B cell (primary cell): ENCODE measurements at regions not wholly inside any gene's neighbourhood (a gene's known extent, or its start where the extent isn't known, plus 50 kb on each side); places are given as distances from the start of the nearest gene placed in this dataset.

Experiments used
- ATAC-seq: fragments of 200-7000 bp; cut with Tn5 transposase; one replicate; pipeline ENCODE4 v1.10.0; 2021; ENCODE audit warnings: low read depth, mild to moderate bottlenecking, moderate number of reproducible peaks, moderate library complexity
- CTCF ChIA-PET: fragments of 350-600 bp; sonication (Branson Sonifier 250); formaldehyde crosslinking; loops from one replicate; lab custom pipeline; 2021; ENCODE audit warnings: antibody characterized with exemption, inconsistent platforms; lab: Charles Lee
- POLR2A ChIA-PET: fragments of 350-600 bp; sonication (Branson Sonifier 250); formaldehyde crosslinking; loops from one replicate; lab custom pipeline; 2021; ENCODE audit warnings: antibody characterized with exemption; lab: Charles Lee
- DNase-seq: peaks from one replicate; pipeline ENCODE4 v3.0.0; 2013
- H2AFZ ChIP-seq: 2 replicates; pipeline ENCODE4 v1.6.1; 2012; ENCODE audit warnings: mild to moderate bottlenecking, low read depth, low read length; ENCODE audit not compliant: insufficient read depth, poor library complexity, severe bottlenecking
- H3K27ac ChIP-seq, 2 donors: 1 replicate in 1 of 2; 2 replicates in 1 of 2; pipeline ENCODE4 v1.5.1; 2012 to 2013; ENCODE audit warnings: low read length in 2 of 2, mild to moderate bottlenecking in 2 of 2, moderate library complexity in 1 of 2
- H3K27me3 ChIP-seq, 4 experiments: fragments of 200-600 bp in 1 of 4; sonication (generic) in 1 of 4; replicated peaks in 1 of 4; 1 replicate in 2 of 4; 2 replicates in 2 of 4; pipeline versions ENCODE4 v1.6.1 to v1.7.0; 2013 to 2016; ENCODE audit warnings: low read length in 3 of 4, mild to moderate bottlenecking in 2 of 4, mixed read lengths in 1 of 4, moderate library complexity in 1 of 4; ENCODE audit not compliant: insufficient read depth in 4 of 4, control insufficient read depth in 3 of 4; ENCODE audit errors: control extremely low read depth in 1 of 4
- H3K36me3 ChIP-seq, 2 experiments: replicated peaks in 1 of 2; 1 replicate in 1 of 2; 2 replicates in 1 of 2; pipeline versions ENCODE4 v1.6.1 to v1.7.1; 2013; ENCODE audit warnings: low read length in 1 of 2; ENCODE audit not compliant: insufficient read depth in 2 of 2, control insufficient read depth in 1 of 2; ENCODE audit errors: control extremely low read depth in 1 of 2, extremely low read depth in 1 of 2
- H3K4me1 ChIP-seq, 2 donors: fragments of 200-600 bp in 1 of 2; sonication (generic) in 1 of 2; 1 replicate in 1 of 2; 2 replicates in 1 of 2; pipeline versions ENCODE4 v1.5.1 to v1.6.1; 2013 to 2017; ENCODE audit warnings: low read length in 2 of 2; ENCODE audit not compliant: control insufficient read depth in 2 of 2, insufficient read depth in 2 of 2
- H3K4me2 ChIP-seq: replicated peaks from 2 replicates; pipeline ENCODE3; 2012; ENCODE audit warnings: mild to moderate bottlenecking, low read depth, low read length; ENCODE audit not compliant: poor library complexity, severe bottlenecking
- H3K4me3 ChIP-seq, 5 experiments: fragments of 200-600 bp in 1 of 5; sonication (generic) in 1 of 5; 1 replicate in 3 of 5; 2 replicates in 2 of 5; pipeline versions ENCODE4 v1.5.1 to v1.7.0; 2011 to 2016; ENCODE audit warnings: low read length in 4 of 5, mild to moderate bottlenecking in 4 of 5, low read depth in 2 of 5, control low read depth in 1 of 5, moderate library complexity in 1 of 5; ENCODE audit not compliant: insufficient read depth in 1 of 5; ENCODE audit errors: control extremely low read depth in 1 of 5, extremely low read depth in 1 of 5
- H3K79me2 ChIP-seq: fragments of 200-600 bp; sonication (generic); one replicate; pipeline ENCODE4 v1.6.0; 2016; ENCODE audit warnings: low read length; ENCODE audit not compliant: control insufficient read depth, insufficient read depth
- H3K9ac ChIP-seq: fragments of 200-600 bp; sonication (generic); 2 replicates; pipeline ENCODE4 v1.6.1; 2017; ENCODE audit warnings: mild to moderate bottlenecking, low read length, moderate library complexity
- H3K9me3 ChIP-seq, 3 donors: one replicate each; pipeline versions ENCODE4 v1.6.1 to v1.7.1; 2013; ENCODE audit warnings: low read length in 2 of 3; ENCODE audit not compliant: control insufficient read depth in 2 of 3, insufficient read depth in 1 of 3; ENCODE audit errors: control extremely low read depth in 1 of 3
- H4K20me1 ChIP-seq: 2 replicates; pipeline ENCODE4 v1.6.0; 2012; ENCODE audit warnings: mild to moderate bottlenecking, low read length; ENCODE audit not compliant: insufficient read depth, control insufficient read depth, poor library complexity, severe bottlenecking
- H3K27ac Mint-ChIP-seq: one replicate; pipeline ENCODE4 v1.8.0; 2021; ENCODE audit warnings: mixed read lengths
- H3K27me3 Mint-ChIP-seq: one replicate; pipeline ENCODE4 v1.8.0; 2021; ENCODE audit warnings: mixed read lengths
- H3K4me1 Mint-ChIP-seq: one replicate; pipeline ENCODE4 v1.8.0; 2021; ENCODE audit warnings: mixed read lengths
- H3K4me3 Mint-ChIP-seq: one replicate; pipeline ENCODE4 v1.8.0; 2021; ENCODE audit warnings: mixed read lengths
- H3K9me3 Mint-ChIP-seq: one replicate; pipeline ENCODE4 v1.8.0; 2022; ENCODE audit warnings: mixed read lengths; ENCODE audit not compliant: insufficient read depth
- CTCF ChIP-seq: fragments of 200-600 bp; IDR thresholded peaks from one replicate; pipeline ENCODE4 v1.8.0; 2022; ENCODE audit warnings: antibody characterized with exemption, mild to moderate bottlenecking
- EZH2 ChIP-seq: IDR thresholded peaks from 2 replicates; pipeline ENCODE4 v1.6.1; 2012; ENCODE audit warnings: borderline replicate concordance, low read depth, mild to moderate bottlenecking, moderate library complexity, low read length; ENCODE audit not compliant: insufficient read depth, poor library complexity, severe bottlenecking
- WGBS: methylation state at CpG from one replicate; pipeline ENCODE4 v1.1.5; 2013; ENCODE audit warnings: missing lambda C conversion rate; ENCODE audit not compliant: insufficient coverage; 5-methylcytosine and 5-hydroxymethylcytosine counted together
- intact Hi-C: fragments of 100-400 bp; cut with micrococcal nuclease; formaldehyde crosslinking; loops from one replicate; pipeline ENCODE4 v1.10.0; 2022

GRCh38 chr13:76732367-76732766, 153.8 kb downstream of the KCTD12 start:
- Histone ChIP-seq H3K27me3 (no peaks in the 10 kb centered on the region), H3K4me1 (no peaks in the 10 kb centered on the region), H3K27ac (no peak overlapping the region), H3K4me2 (no peak overlapping the region), H4K20me1 (no peaks in the 10 kb centered on the region), H3K4me3 (no peak overlapping the region), H3K79me2 (no peaks in the 10 kb centered on the region), H2AFZ (no peak overlapping the region), H3K9me3 (peaks cover 0 to 10% (median 0%) of the 10 kb centered on the region in 3 donors), H3K9ac (no peak overlapping the region), H3K36me3 (no peaks in the 10 kb centered on the region)
- POLR2A ChIA-PET, result no interaction called here
- Mint-ChIP-seq H3K4me1 (no peaks in the 10 kb centered on the region), H3K27ac (no peak overlapping the region), H3K4me3 (no peak overlapping the region), H3K9me3 (no peaks in the 10 kb centered on the region), H3K27me3 (no peaks in the 10 kb centered on the region)
- TF ChIP-seq CTCF, result no peak
- TF ChIP-seq EZH2, result no peak
- intact Hi-C loops, result no loop called here
- 89% methylated on average over 1 of the region's 2 CpGs for WGBS
- CTCF ChIA-PET, result no interaction called here
- DNase-seq (no peak), ATAC-seq (no peak)

- Mint-ChIP-seq H3K4me3 (no peak overlapping the region), H3K9me3 (no peaks in the 10 kb centered on the region), H3K4me1 (no peaks in the 10 kb centered on the region), H3K27ac (no peak overlapping the region), H3K27me3 (no peaks in the 10 kb centered on the region)
- Histone ChIP-seq H3K9ac (no peak overlapping the region), H3K4me1 (no peaks in the 10 kb centered on the region), H2AFZ (no peak overlapping the region), H3K27ac (no peak overlapping the region), H3K27me3 (no peaks in the 10 kb centered on the region), H3K4me3 (no peak overlapping the region), H3K4me2 (no peak overlapping the region), H3K9me3 (peaks cover 0 to 10% (median 0%) of the 10 kb centered on the region in 3 donors), H3K79me2 (no peaks in the 10 kb centered on the region), H3K36me3 (no peaks in the 10 kb centered on the region), H4K20me1 (no peaks in the 10 kb centered on the region)
- intact Hi-C loops, result no loop called here
- ATAC-seq (no peak), DNase-seq (no peak)
- ChIA-PET CTCF (no interaction called here), POLR2A (no interaction called here)
- 100% methylated on average over 1 of the region's 4 CpGs for WGBS
- TF ChIP-seq EZH2, result no peak
- TF ChIP-seq CTCF, result no peak
Observed at GRCh38 chr13:76730220-76730619, 156.0 kb downstream of the KCTD12 start.
